Pancreas (tissue), 10 donors: ENCODE measurements at regions not wholly inside any gene's neighbourhood (a gene's known extent, or its start where the extent isn't known, plus 50 kb on each side); places are given as distances from the start of the nearest gene placed in this dataset.

Source experiments
- ATAC-seq, 4 donors: fragments of 200-7000 bp; cut with Tn5 transposase; one replicate each; pipeline versions ENCODE4 v1.8.0 to v1.9.1; 2020; ENCODE audit warnings: mild to moderate bottlenecking in 4 of 4, moderate library complexity in 4 of 4
- DNase-seq, 6 donors: peaks; one replicate each; pipeline ENCODE4 v3.0.0-alpha.2; 2020
- FAIRE-seq: peaks from 2 replicates; lab custom pipeline; 2012; peaks lifted over from hg19 to GRCh38; lab: Jason Lieb, UNC
- H3K27ac ChIP-seq, 4 donors: fragments of 200-600 bp; sonication (generic); 1 replicate in 3 of 4; 2 replicates in 1 of 4; pipeline versions ENCODE4 v1.5.0 to v1.8.0; 2020
- H3K27me3 ChIP-seq, 4 donors: fragments of 200-600 bp; one replicate each; pipeline ENCODE4 v1.8.0; 2021
- H3K36me3 ChIP-seq, 3 donors: fragments of 200-600 bp; sonication (generic) in 1 of 3; one replicate each; pipeline versions ENCODE4 v1.5.0 to v1.8.0; 2020 to 2021
- H3K4me1 ChIP-seq, 3 donors: fragments of 200-600 bp; one replicate each; pipeline ENCODE4 v1.8.0; 2021
- H3K4me3 ChIP-seq, 4 donors: fragments of 200-600 bp; sonication (generic) in 2 of 4; one replicate each; pipeline versions ENCODE4 v1.5.0 to v1.8.0; 2020 to 2021
- H3K9me3 ChIP-seq, 4 donors: fragments of 200-600 bp; one replicate each; pipeline ENCODE4 v1.8.0; 2021
- CTCF ChIP-seq, 4 donors: fragments of 200-600 bp; sonication (generic) in 3 of 4; IDR thresholded peaks; one replicate each; pipeline versions ENCODE4 v1.5.0 to v1.8.0; 2021; ENCODE audit warnings: antibody characterized with exemption in 4 of 4
- WGBS, 2 donors: extraction: QIAGEN DNeasy Blood & Tissue Kit; methylation state at CpG; one replicate each; pipeline ENCODE4 v1.1.7; 2013; 5-methylcytosine and 5-hydroxymethylcytosine counted together
- intact Hi-C, 3 donors: fragments of 100-400 bp; cut with DNase I; formaldehyde crosslinking; loops; one replicate each; pipeline versions ENCODE4 v1.11.1 to v1.14.2; 2022
- donor health status: healthy with polysubstance abuse.
- donor health status: DM: no; HTN: no; CAD: no; lungs with moderate emphysema.
- donor health status: DM: no; HTN: no; CAD: no.
- donor health status: control.
- donor health status: control.
- donor health status: Bipolar disorder and iron deficiency.
- donor health status: DM: yes; HTN: yes; CAD: no.
- donor health status: DM: no; HTN: no; CAD: no.
- donor health status: DM: no; HTN: no; CAD: no.
- donor health status: DM: yes; HTN: yes; CAD: no.

DNA sequence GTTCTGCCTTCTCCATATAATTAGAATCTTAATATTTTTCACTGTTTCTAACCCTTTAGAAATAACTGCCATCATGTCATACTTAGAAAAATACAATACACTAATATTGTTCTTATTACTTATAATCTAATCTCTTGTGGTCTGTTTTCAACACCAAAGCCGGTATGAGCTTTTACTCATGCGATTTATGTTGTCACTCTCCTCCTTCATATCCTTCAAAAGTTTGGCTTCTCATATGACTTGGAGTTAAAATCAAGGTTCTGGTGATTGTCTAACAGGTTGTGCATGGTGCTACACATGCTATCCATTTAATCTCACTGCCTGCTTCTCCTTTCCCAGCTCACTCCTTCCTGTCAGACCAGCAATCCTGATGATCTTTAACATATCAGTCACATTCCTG lies 1392.9 kb downstream of the ARAP2 start:
- intact Hi-C loops = no loop called here
- DNase-seq = no peak
- FAIRE-seq = no peak
- WGBS, 2 donors = 69 to 71% methylated on average over 2 of the region's 2 CpGs
- no peak overlapping the region for H3K27ac ChIP-seq
- no peaks in the 10 kb centered on the region for H3K4me1 ChIP-seq
- no peaks in the 10 kb centered on the region for H3K27me3 ChIP-seq
- H3K9me3 ChIP-seq = no peaks in the 10 kb centered on the region
- H3K4me3 ChIP-seq = no peak overlapping the region
- TF ChIP-seq CTCF (IDR thresholded peaks at IDR 0.05) = no peak
- no peaks in the 10 kb centered on the region for H3K36me3 ChIP-seq
- ATAC-seq = no peak

GRCh38 chr4:34854451-34854850 lies 1389.9 kb downstream of the ARAP2 start:
- 36% methylated on average over 1 of the region's 1 CpG for WGBS, 2 donors
- ATAC-seq (no peak), DNase-seq (no peak), FAIRE-seq (no peak)
- Histone ChIP-seq H3K36me3 (no peaks in the 10 kb centered on the region), H3K9me3 (no peaks in the 10 kb centered on the region), H3K4me1 (no peaks in the 10 kb centered on the region), H3K4me3 (no peak overlapping the region), H3K27me3 (no peaks in the 10 kb centered on the region), H3K27ac (no peak overlapping the region)
- intact Hi-C loops = no loop called here
- TF ChIP-seq CTCF (IDR thresholded peaks at IDR 0.05) = no peak

DNA sequence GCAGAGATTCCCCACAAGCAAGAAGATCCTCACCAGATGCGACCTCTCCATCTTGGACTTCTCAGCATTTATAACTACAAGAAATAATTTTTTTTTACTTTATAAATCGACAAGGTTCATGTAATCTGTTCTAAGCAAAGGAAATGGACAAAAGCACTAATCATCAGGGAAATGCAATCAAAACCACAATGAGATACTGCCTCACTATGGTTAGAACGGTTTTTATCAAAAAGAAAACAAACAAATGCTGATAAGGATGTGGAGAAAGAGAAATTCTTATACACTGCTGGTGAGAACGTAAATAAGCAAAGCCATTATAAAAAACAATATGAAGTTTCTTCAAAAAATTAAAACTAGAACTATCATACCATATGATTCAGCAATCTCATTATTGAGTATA lies 1382.6 kb downstream of the ARAP2 start:
- intact Hi-C loops = no loop called here

GRCh38 chr4:34878961-34879360 lies 1365.4 kb downstream of the ARAP2 start:
- TF ChIP-seq CTCF (IDR thresholded peaks at IDR 0.05) = no peak
- no peak overlapping the region for H3K4me3 ChIP-seq
- ATAC-seq (no peak), FAIRE-seq (no peak), DNase-seq (no peak)
- no peaks in the 10 kb centered on the region for H3K4me1 ChIP-seq
- WGBS, 2 donors = 43 to 45% methylated on average over 2 of the region's 2 CpGs
- H3K27me3 ChIP-seq = no peaks in the 10 kb centered on the region
- no peaks in the 10 kb centered on the region for H3K36me3 ChIP-seq
- no peaks in the 10 kb centered on the region for H3K9me3 ChIP-seq
- intact Hi-C loops = no loop called here
- H3K27ac ChIP-seq = no peak overlapping the region

More for the DNA sequence above, 1382.6 kb downstream of the ARAP2 start:
- 19 to 27% methylated on average over 4 of the region's 4 CpGs for WGBS, 2 donors
- Histone ChIP-seq H3K9me3 (no peaks in the 10 kb centered on the region), H3K27ac (no peak overlapping the region), H3K36me3 (no peaks in the 10 kb centered on the region), H3K4me3 (no peak overlapping the region), H3K4me1 (no peaks in the 10 kb centered on the region), H3K27me3 (no peaks in the 10 kb centered on the region)
- DNase-seq (no peak), ATAC-seq (no peak), FAIRE-seq (no peak)
- TF ChIP-seq CTCF (IDR thresholded peaks at IDR 0.05) = no peak

DNA sequence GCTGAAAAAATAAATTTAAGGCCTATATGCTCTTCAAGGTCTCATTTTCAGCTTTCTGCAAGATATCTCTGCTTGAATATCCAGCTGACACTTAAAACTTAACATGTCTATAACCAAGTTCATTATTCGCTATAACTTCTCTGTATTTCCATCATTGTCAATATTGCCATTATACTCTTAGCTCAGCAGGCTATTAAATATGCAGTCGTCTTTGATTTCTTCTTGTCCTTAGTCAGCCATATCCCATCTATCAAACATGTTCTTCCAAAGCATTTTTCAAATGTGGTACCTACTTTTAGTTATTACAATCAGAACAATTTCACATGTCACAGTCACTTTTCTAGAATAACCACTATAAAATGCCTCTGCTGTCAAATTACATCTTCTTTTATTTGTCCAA lies 1364.1 kb downstream of the ARAP2 start:
- FAIRE-seq = no peak
- H3K36me3 ChIP-seq = no peaks in the 10 kb centered on the region

More for the DNA sequence above, 1364.1 kb downstream of the ARAP2 start:
- no peak for TF ChIP-seq CTCF (IDR thresholded peaks at IDR 0.05)
- intact Hi-C loops = no loop called here
- DNase-seq = no peak
- ATAC-seq = no peak
- Histone ChIP-seq H3K9me3 (no peaks in the 10 kb centered on the region), H3K27ac (no peak overlapping the region), H3K4me3 (no peak overlapping the region), H3K4me1 (no peaks in the 10 kb centered on the region), H3K27me3 (no peaks in the 10 kb centered on the region)
- WGBS, 2 donors = 44 to 52% methylated on average over 2 of the region's 2 CpGs
